Nephron progenitor cell (in vitro differentiated cells): ENCODE measurements at regions not wholly inside any gene's neighbourhood (a gene's known extent, or its start where the extent isn't known, plus 50 kb on each side); places are given as distances from the start of the nearest gene placed in this dataset.

Experiments used
- DNase-seq: peaks from one replicate; pipeline ENCODE4 v3.0.0; 2021
- H3K27ac Mint-ChIP-seq: 2 replicates; pipeline ENCODE4 v1.8.0; 2021; ENCODE audit warnings: mild to moderate bottlenecking, moderate library complexity, mixed read lengths
- H3K27me3 Mint-ChIP-seq: 2 replicates; pipeline ENCODE4 v1.8.0; 2021; ENCODE audit warnings: mild to moderate bottlenecking, low read depth, mixed read lengths; ENCODE audit not compliant: poor library complexity
- H3K36me3 Mint-ChIP-seq: 2 replicates; pipeline ENCODE4 v1.8.0; 2021; ENCODE audit warnings: low read depth, mixed read lengths
- H3K4me1 Mint-ChIP-seq: 2 replicates; pipeline ENCODE4 v1.8.0; 2021; ENCODE audit warnings: mixed read lengths
- H3K4me3 Mint-ChIP-seq: 2 replicates; pipeline ENCODE4 v1.8.0; 2021; ENCODE audit warnings: mild to moderate bottlenecking, moderate library complexity, mixed read lengths
- H3K9me3 Mint-ChIP-seq: 2 replicates; pipeline ENCODE4 v1.8.0; 2021; ENCODE audit warnings: mild to moderate bottlenecking, moderate library complexity, mixed read lengths
- CTCF ChIP-seq: fragments of 200-600 bp; sonication (generic); IDR thresholded peaks from 2 replicates; pipeline ENCODE4 v1.5.0; 2021; ENCODE audit warnings: antibody characterized with exemption

GRCh38 chr18:10197097-10197496 lies 257.3 kb upstream of the APCDD1 start:
- peaks cover 23% of the 10 kb centered on the region for H3K4me1 Mint-ChIP-seq
- TF ChIP-seq CTCF = no peak
- DNase-seq = no peak

GRCh38 chr18:10201226-10201625 lies 253.2 kb upstream of the APCDD1 start:
- no peak for DNase-seq
- Mint-ChIP-seq H3K9me3 (no peaks in the 10 kb centered on the region), H3K27ac (no peak overlapping the region), H3K4me3 (no peak overlapping the region), H3K4me1 (peaks cover 40% of the 10 kb centered on the region), H3K36me3 (no peaks in the 10 kb centered on the region), H3K27me3 (peaks cover 3% of the 10 kb centered on the region)
- no peak for TF ChIP-seq CTCF

More at GRCh38 chr18:10197097-10197496, 257.3 kb upstream of the APCDD1 start:
- H3K9me3 Mint-ChIP-seq = no peaks in the 10 kb centered on the region
- H3K27ac Mint-ChIP-seq = peak overlapping the region; percentile 25
- H3K27me3 Mint-ChIP-seq = peaks cover 6% of the 10 kb centered on the region
- H3K4me3 Mint-ChIP-seq = no peak overlapping the region
- H3K36me3 Mint-ChIP-seq = no peaks in the 10 kb centered on the region

GRCh38 chr18:10201659-10202058 lies 252.8 kb upstream of the APCDD1 start:
- DNase-seq = no peak
- Mint-ChIP-seq H3K27ac (no peak overlapping the region), H3K27me3 (peaks cover 3% of the 10 kb centered on the region), H3K9me3 (no peaks in the 10 kb centered on the region), H3K4me3 (peak overlapping the region; percentile 18), H3K36me3 (no peaks in the 10 kb centered on the region), H3K4me1 (peaks cover 40% of the 10 kb centered on the region)
- no peak for TF ChIP-seq CTCF

GRCh38 chr18:10202845-10203321 lies 251.6 kb upstream of the APCDD1 start:
- Mint-ChIP-seq H3K4me1 (peaks cover 40% of the 10 kb centered on the region), H3K36me3 (no peaks in the 10 kb centered on the region), H3K27ac (no peak overlapping the region), H3K9me3 (no peaks in the 10 kb centered on the region), H3K4me3 (no peak overlapping the region), H3K27me3 (no peaks in the 10 kb centered on the region)
- TF ChIP-seq CTCF = no peak
- DNase-seq = no peak

GRCh38 chr18:10205151-10205550 lies 249.3 kb upstream of the APCDD1 start:
- Mint-ChIP-seq H3K36me3 (no peaks in the 10 kb centered on the region), H3K4me1 (peaks cover 46% of the 10 kb centered on the region), H3K4me3 (no peak overlapping the region), H3K9me3 (no peaks in the 10 kb centered on the region), H3K27me3 (no peaks in the 10 kb centered on the region), H3K27ac (no peak overlapping the region)
- DNase-seq = no peak
- TF ChIP-seq CTCF = no peak

- Mint-ChIP-seq H3K27me3 (no peaks in the 10 kb centered on the region), H3K4me1 (peaks cover 28% of the 10 kb centered on the region), H3K9me3 (no peaks in the 10 kb centered on the region), H3K36me3 (no peaks in the 10 kb centered on the region), H3K4me3 (no peak overlapping the region), H3K27ac (no peak overlapping the region)
- TF ChIP-seq CTCF = no peak
- no peak for DNase-seq
Measured at GRCh38 chr18:10207682-10208345, 246.6 kb upstream of the APCDD1 start.
